HS-27A (cell line): ENCODE measurements at regions not wholly inside any gene's neighbourhood (a gene's known extent, or its start where the extent isn't known, plus 50 kb on each side); places are given as distances from the start of the nearest gene placed in this dataset.

Experiments
- DNase-seq: peaks from one replicate; pipeline ENCODE4 v3.0.0-alpha.2; 2012; ENCODE audit warnings: low read depth, missing footprints

DNA sequence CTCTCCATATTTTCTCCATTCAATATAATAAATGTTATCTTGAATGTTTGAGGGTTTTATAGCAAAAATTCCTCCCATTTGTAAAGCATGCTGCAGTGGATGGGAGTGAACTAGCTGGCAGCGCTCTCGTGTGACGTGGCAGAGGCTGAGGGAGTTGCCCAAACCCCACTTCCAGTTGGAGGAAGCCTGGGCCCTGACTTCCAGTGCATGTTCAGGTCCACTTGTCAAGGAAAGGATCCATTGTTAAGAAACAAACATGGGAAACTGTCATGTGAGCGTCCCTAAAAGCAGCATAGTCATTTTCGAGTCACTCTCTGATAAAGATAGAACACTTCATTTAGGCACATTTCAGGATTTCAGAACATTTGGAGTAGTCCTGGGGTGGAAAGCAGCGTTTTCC is 116.6 kb downstream of the SLC25A47 start:
- no peak for DNase-seq

DNA sequence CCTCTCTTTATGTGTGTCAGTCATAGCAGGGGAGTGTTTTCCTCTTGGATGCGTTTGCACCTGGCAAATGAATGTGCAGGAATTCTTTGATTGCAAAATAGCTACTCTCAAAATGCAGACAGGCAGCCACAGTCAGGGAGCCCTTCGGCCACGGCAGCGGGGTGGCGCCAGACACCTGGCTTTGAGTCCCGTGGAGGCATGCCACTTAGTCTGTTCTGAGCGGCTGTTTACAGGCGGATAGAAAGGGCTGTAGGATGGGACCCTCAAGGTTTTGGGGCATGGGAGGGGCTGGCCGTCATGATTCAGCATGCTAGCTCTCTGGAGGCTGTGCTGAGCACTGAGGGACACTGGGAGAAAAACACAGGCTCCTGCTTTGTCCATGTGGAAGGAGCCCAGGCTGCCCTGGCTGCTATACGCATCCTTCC is 117.1 kb downstream of the SLC25A47 start:
- no peak for DNase-seq

DNA sequence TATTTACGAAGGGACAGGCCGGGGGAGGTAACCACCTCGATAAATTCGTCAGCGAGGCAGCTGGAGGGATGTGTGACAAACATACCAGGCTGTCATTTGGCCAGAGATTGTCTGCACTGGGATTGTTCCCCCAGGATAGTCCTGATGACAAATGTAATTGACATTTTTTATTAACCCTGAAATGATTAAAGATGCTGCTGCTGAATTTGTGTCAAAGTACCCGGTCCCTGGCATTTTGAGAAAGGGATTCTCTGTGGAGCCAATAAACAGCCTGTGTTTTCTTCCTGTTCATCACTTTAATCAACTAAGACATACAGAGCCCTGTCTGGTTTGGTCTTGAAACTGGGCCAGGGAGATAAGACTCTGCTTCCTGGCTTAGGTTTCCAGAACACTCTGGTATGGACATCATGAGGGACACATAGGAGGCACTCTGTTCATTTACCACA is 117.6 kb downstream of the SLC25A47 start:
- DNase-seq: no peak

DNA sequence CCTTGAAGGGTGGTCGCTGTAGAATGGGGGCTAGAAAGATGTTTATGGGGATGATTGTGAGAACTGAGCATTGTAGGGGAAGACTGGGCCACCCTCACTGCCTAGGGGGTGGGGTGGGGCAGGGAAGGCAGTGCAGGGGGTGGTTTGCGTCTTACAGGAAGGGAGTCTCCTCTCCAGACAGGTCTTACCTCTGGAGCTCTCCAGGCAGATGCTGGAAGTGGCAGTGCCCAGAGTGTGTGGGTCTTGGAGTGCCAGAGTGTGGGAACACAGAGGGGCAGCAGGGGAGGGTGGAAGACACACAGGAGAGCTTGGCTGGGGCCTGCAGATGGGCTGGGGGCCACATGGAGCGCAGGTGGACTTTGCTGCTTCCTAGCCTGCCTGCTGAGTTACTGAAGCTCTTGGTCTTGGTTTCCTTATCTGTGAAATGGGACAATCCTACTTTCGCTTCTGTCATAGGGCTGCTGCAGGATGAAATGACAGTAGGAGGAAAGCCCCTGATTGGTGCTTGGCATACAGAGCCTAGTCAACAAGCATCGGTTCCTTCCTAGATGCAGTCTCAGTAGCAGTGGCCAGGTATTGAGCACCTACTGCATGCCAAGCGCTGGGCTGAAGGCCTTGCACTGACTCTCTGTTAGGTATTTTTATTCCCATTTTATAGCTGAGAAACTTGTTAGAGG is 118.3 kb downstream of the SLC25A47 start:
- no peak for DNase-seq

DNA sequence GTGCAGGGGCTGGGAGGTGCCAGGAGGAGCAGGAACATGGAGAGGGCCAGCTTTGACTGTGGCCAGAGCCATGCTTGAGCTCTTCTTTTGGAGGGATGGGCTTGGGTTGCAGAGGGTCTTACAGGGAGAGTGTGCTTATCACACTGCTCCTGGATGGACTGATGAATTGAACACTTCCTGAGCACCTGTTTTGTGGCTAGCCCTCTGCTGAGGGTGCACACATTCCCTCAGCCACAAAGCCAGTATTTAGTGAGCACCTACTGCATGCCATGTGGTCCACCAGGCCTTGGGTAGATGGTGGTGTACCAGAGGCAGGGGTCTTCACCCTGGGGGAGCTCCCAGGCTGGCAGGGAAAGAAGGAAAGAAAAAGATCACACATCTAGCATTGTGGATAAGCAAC is 118.9 kb downstream of the SLC25A47 start:
- DNase-seq: no peak

DNA sequence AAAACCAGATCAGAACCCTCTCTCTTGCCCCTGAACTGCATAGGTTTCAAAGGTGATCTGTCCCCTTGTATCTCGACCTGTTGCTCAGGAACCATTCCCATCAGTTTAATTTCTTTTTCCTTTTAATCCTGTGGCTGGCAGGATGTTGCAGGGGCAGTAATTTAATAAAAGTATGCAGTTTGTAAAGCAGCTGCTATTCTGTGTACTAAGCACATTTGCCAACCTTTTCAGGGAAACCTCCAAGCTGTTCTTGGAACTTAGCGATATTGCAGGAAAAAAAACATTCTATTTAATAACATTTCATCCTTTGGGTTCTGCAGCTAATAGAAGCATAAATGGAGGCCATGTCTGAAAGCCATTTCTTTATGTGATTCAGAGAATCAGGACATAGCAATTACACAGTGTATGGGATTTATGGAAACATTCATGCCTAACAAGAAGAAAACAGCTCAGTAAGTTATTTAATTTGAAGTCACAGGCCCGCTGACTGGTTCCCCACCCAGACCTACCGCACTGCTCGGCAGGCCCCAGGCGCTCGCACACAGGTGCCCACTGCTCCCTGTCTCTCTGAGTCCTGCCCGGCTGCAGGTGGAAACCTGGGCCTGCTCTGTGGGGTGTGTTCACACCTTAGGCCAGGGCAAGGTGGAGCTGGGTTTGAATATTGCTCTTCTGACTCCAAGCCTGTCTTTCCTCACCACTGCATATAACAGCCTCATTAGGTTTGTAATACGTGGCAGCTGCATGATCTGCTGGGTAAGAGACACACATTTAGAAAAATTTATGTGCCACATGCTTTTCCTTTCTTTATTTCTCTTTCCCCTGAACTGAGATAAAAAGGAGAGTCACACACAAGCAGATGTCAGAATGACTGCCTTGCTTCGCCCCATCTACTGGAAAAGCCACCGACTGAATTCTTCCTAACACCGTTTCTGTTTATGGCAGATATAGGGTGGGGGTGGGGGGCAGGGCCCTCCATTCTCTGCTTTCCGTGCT is 119.7 kb downstream of the SLC25A47 start:
- no peak for DNase-seq

DNA sequence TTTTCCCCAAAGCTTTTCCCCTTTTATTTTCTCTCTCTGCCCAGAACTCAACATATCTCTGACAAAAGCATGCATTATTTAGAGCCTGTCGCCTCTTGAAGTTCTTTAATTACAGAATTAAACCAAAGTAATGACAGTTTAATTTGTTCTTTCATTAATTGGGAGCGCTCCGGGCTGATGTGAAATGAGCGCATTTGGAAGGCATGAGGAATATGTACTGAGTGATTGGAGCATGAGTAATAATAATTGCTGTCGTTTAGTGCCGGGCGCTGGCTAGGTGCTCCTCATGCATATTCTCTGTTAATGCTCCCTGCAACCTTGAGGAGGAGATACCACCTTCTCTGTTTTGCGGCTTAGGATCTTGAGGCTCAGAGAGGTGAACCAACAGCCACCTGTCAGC is 120.5 kb downstream of the SLC25A47 start:
- DNase-seq: no peak

DNA sequence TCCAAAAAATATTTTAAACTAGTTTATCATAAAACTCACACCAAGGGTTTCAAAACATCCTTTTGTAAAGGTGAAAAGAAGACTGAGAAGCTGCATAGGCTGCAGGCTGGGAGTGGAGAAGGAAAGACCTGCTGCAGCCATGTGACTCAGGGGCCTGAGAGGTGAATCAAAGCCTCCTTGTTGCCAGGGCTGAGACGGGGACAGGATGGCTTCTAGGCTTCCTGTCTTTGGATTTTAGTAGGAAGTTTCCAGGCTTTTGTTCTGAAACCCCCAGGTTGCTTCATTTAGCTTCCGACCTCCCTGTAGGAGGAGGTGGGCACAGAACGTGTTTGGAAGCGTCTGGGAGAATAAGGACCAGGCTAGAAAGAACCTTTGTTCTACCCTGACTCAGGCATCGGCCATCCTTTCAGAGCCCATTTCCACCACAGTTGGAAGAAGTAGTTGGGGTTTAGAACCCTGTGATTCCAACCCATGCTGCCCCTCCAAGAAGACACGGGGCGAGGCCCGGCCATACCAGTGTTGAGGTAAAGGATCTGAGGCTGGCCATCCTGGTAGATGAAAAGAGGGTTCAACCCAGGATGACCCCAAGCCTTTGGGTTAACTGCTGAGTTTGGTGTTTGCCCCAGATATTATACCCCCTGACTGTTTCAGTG is 122.4 kb downstream of the SLC25A47 start:
- no peak for DNase-seq

DNA sequence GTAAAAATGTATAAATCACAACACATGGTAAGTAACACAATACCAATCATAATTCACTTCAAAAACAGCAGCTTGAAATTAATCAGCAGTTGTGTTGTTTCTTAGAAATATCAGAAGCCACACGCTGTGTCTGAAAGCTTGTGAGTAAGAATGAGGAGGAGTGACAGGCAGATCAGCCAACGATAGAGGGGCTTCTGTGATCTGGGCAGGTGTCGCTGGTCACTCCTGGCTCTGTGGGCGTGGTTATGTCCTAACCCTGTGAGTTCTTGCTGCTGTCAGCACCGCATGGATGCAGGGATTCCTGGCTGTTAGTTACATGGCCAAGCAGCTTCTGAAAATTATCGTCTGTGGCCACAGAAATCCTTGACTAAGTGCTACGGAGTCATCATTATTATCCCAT is 123.4 kb downstream of the SLC25A47 start:
- no peak for DNase-seq

DNA sequence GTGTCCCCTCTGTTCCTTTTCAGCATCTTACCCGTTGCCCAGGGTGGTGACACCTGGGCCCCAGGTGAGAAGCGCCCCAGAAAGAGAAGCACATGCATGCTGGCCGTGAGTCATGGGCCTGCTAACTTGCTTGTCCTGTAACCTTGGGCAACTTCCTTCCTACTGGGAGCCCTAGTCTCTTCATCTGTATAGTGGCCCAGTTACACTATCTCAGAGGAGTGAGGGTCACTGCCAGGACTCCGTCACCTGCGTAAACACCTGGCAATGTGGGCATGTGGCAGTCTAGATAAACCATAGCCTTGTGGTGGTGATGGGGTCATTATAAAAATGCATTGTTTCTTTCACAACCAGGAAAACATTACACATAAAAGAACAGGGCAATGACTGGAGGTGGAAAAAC is 125.2 kb downstream of the SLC25A47 start:
- DNase-seq: no peak

DNA sequence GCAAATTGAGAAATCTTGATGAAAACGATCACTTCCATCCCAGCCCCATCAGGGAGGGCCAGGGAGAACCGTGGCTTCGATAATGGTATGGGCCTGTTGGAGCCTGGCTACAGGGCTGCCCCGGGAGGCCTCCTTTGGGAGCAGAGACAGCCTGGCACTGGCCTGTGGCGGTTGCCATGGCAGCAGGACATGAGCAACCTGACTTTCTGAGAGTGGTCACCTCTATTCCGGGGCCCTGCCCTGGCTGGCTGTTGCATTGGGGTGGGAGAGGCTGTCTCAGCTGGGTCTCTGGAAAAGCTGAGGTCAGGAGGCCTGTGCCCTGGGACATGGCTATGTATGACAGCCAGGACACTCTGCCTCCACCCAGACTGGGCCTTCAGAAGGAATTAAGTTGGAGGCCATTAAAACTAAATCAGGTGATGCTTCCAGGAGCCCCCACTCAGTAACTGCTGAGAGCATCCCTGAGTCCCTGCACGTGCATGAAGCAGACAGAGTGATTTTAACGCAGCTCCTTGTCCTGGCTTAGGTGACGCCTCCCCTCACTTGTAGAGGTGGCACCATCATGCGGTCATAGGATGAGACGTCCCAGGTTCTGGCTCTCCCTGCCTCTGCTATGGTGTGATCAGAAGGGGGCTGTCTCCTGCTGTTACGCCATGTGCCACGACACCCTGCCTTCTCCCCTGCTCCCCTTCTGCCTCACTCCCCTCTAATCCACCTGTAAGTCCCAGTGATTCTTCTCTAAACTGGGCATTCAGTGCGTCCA is 126.3 kb downstream of the SLC25A47 start:
- DNase-seq: no peak

DNA sequence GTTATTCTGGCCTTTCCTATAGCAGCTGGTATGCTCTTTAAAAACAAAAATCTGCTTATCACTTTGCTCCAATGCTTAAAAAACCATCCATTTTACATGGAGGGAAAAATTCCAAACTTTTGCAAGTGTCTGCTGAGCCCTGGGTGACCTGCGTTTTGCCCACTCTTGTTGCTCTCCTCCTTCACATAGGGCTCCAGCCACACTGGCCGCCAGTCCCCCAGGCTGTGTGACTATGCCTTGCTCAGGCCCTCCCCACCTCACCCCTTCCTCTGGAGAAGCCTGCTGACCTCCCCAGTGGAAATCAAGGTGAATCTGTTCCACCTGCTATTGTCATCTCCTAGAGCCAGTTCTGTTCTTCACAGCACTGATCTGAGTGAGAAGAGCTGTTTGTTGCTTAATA is 126.9 kb downstream of the SLC25A47 start:
- DNase-seq: no peak

DNA sequence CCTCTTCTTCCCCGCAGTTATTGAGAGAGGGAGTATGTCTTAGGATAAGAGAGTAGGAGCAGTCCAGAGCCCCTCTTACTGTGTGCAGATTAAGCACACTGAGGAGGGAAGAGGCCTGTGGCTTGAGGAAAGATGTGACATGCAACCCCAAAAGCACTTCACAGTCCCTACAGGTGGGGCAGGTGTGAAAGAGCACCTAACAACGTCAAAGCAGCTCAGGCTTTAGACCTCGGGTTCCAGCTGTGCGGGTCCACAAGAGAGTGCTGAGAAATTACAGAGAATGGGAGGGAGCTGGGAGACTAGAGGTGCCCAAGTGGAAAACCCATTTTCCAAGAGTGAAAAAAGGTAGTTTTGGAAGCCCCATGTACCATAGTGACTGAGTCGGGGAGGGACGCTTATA is 127.6 kb downstream of the SLC25A47 start:
- no peak for DNase-seq

DNA sequence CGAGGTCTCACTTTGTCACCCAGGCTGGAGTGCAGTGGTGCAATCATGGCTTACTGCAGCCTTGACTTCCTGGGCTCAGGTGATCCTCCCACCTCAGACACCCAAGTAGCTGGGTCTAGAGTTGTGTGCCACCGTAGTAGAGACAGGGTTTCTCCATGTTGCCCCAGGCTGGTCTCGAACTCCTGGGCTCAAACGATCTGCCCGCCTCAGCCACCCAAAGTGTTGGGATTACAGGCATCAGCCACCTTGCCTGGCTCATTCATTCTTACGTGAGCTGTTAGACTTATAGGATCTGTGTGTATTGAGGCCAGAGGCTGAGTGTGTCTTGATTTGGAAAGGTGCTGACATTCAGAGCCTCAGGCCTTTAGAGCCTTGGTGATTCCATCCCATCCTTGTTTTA is 128.1 kb downstream of the SLC25A47 start:
- no peak for DNase-seq

DNA sequence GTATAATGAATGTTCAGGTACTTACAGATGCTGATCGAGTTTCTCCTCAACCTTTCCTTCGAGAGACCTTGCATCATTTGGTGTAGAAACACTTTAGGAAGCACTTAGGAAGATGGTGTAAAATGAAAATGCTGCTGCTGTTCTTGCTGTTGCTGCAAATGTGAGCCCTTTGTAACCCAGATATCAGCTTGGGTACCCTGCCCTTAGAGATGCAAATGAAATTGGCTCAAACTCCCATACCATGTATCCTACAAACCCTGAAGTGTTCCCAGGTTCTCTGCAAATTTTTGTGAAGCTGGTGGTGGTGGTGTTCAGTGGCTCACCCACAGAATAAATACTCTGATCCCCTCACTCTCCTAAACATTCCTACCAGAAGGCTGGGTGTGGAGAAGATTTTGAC is 130.8 kb downstream of the SLC25A47 start:
- no peak for DNase-seq

DNA sequence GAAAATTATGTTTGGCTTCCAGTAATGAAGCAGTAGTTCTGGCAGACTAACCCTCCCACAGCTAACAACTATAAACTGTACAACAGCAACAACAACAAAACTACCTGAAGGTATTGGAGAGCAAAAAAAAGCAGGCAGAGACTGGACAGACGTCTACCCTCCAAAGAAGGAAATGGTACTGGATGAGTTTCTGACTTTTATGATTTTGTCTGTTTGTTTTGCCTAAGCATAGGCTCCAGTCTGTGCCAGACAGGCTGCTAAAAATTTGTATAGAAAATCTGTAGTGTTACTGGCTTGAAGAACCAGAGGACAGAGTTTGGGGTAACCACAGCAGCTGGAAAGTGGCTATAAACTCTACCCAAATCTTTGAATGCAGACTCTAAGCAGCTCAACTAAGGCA is 131.3 kb downstream of the SLC25A47 start:
- DNase-seq: no peak

DNA sequence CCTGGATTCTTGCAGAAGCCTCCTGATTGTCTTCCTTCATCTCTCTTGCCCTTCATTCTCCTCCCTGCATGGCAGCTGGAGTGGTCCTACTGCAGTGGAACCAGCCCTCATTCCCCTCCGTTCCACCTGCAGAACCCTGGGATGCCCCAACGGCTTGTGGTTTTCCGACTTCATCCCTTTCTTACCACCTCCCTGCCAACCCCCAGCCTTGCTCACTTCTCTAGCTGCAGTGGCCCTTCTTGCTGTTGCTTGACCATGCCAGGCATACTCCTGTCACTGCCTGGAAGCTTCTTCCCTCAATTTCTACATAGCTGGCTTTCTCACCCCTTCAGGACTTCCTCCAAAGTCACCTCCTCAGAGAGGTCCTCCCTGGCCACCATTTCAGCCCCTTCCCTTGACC is 123.3 kb downstream of the BEGAIN start:
- no peak for DNase-seq

DNA sequence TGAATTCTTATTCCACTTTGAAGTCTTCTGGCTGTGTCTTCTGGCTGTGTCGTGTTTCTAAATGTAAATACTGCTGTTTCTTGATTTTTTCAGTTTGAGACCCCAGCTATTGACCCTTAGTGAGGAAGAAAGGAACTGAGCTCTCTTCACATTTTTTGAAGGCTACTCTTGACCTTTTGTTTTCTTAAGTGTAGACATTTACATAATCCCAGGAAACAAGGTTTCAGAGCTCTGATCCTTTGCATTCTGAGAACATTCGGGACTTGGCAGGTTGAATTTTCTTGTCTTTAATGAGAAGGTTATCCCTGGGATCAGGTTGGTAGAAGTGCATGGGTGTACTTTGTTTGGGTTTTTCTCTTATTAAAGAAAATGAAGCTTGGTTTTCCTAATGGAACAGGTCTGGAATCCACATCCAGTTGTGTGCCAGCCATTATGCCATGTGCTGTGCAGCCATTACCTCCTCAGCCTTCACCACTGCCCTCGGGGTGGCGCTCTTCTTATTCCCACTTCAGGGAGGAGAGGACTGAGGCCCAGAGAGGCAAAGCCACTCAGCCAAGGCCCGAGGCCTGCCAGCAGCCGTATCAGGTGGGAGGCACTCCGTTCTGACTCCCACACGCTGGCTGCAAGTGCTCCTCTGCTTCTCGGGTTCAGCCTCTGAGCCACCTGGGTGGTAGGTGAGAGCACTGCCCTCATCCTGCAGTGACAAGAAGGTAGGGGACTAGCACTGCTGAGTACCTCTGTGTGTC is 120.9 kb downstream of the BEGAIN start:
- DNase-seq: no peak

DNA sequence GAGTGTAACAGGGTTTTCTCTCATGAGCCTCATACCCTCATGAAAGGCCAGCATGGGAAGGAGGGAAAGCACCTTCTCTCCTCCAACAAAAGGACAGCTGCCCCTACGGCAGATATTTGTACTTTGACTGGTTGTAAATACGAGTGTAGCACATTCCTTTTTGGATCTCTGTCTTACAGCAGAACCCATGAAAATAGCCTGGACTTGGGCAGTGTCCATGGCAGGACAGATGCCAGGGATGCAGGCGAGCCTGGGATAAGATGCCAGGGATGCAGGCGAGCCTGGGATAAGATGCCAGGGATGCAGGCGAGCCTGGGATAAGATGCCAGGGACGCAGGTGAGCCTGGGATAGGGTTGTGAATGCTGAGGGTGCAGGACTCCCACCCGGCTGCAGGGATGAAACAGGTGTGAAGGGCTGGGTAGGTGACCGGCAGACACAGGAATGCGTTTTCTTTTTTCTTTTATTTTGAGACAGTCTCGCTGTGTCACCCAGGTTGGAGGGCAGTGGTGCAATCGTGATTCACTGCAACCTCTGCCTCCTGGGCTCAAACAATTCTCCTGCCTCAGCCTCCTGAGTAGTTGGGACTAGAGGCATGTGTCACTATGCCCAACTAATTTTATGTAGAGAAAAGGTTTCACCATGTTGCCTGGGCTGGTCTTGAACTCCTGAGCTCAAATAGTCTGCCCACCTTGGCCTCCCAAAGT is 120.0 kb downstream of the BEGAIN start:
- DNase-seq: no peak

DNA sequence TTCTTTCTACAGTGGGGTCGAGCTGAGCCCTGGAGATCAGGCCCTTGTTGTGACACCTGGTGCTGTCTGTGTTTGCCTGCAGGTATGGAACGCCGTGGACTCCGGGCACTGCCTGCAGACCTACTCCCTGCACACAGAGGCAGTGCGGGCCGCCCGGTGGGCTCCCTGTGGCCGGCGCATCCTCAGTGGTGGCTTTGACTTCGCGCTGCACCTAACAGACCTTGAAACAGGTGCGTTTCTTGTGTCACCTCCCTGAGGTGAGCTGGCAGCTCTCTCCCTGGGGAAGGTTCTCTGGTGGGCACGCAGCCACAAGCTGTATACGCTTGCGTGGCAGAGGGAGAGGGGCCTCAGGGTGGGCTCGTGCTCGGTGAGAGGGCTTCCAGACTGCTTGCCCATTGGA is 119.3 kb downstream of the BEGAIN start:
- no peak for DNase-seq

DNA sequence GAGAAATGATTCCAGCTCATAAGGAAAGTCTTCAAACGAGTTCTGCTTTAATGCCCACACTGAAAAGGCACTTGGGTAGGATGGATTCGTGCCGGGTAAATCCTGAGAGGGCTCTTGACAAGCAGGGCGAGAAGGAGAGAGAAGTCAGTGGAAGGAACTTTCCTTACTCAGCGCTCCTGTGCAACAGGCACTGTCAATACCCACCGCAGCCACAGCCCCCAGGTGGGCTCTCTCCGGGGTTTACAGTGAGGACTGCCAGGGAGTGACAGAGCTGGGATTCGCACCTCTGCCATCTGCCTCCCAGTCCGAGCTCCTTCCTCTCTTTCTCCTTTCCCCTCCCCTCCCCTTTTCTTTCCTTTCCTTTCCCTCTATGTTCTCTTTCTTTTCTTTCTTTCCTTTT is 118.7 kb downstream of the BEGAIN start:
- no peak for DNase-seq
